Nephron (organoid): ENCODE measurements at regions not wholly inside any gene's neighbourhood (a gene's known extent, or its start where the extent isn't known, plus 50 kb on each side); places are given as distances from the start of the nearest gene placed in this dataset.
"Not testable (repeated sequence)": the region's sequence is repeated elsewhere in the genome, so short reads cannot be mapped to it uniquely, and the experiment has no call there.

Experiments
- H3K27ac Mint-ChIP-seq, 3 experiments: 2 replicates each; pipeline ENCODE4 v1.8.0; 2020; ENCODE audit warnings: mixed read lengths in 3 of 3, mild to moderate bottlenecking in 2 of 3, moderate library complexity in 1 of 3
- H3K27me3 Mint-ChIP-seq: 2 replicates; pipeline ENCODE4 v1.8.0; 2021; ENCODE audit warnings: low read depth, mild to moderate bottlenecking, moderate library complexity, mixed read lengths
- H3K36me3 Mint-ChIP-seq: 2 replicates; pipeline ENCODE4 v1.8.0; 2020; ENCODE audit warnings: low read depth, mixed read lengths
- H3K4me1 Mint-ChIP-seq: 2 replicates; pipeline ENCODE4 v1.8.0; 2020; ENCODE audit warnings: mixed read lengths
- H3K4me3 Mint-ChIP-seq, 3 experiments: 2 replicates each; pipeline ENCODE4 v1.8.0; 2020; ENCODE audit warnings: mild to moderate bottlenecking in 3 of 3, mixed read lengths in 3 of 3, moderate library complexity in 2 of 3
- H3K9me3 Mint-ChIP-seq: 2 replicates; pipeline ENCODE4 v1.8.0; 2020; ENCODE audit warnings: mixed read lengths
- TF ChIP-seq, protein P1 (sequence below), 3 experiments: fragments of 200-600 bp; sonication (generic); IDR thresholded peaks; one replicate each; pipeline ENCODE4 v1.5.0; 2021; ENCODE audit warnings: antibody characterized with exemption in 3 of 3; ENCODE audit not compliant: unreplicated experiment in 3 of 3

DNA sequence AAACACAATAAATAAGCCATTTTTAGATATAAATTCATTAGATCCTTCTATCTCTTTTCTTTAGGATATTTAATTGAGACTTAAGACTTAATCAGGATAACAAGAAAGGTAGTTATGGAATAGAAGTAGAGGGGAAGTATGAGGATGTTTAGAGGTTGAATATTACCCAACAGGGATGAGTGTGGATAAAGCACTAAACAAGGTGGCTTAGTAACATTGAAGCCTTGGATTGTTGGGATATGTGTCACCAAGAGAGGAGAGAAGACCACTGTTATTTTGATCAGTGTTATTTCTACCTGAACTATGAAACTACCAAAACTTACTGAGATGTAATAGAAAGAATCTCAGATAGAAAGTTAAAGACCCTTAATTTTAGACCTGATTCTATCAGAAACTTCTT lies 405.7 kb downstream of the PIK3C3 start:
- TF ChIP-seq, protein P1, sequence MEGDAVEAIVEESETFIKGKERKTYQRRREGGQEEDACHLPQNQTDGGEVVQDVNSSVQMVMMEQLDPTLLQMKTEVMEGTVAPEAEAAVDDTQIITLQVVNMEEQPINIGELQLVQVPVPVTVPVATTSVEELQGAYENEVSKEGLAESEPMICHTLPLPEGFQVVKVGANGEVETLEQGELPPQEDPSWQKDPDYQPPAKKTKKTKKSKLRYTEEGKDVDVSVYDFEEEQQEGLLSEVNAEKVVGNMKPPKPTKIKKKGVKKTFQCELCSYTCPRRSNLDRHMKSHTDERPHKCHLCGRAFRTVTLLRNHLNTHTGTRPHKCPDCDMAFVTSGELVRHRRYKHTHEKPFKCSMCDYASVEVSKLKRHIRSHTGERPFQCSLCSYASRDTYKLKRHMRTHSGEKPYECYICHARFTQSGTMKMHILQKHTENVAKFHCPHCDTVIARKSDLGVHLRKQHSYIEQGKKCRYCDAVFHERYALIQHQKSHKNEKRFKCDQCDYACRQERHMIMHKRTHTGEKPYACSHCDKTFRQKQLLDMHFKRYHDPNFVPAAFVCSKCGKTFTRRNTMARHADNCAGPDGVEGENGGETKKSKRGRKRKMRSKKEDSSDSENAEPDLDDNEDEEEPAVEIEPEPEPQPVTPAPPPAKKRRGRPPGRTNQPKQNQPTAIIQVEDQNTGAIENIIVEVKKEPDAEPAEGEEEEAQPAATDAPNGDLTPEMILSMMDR (IDR thresholded peaks at IDR 0.05; ENCODE audit: unreplicated experiment in 3 of 3) = no peak
- no peak overlapping the region for H3K4me3 Mint-ChIP-seq
- H3K4me1 Mint-ChIP-seq = no peaks in the 10 kb centered on the region
- no peaks in the 10 kb centered on the region for H3K27me3 Mint-ChIP-seq
- H3K27ac Mint-ChIP-seq = no peak overlapping the region
- H3K36me3 Mint-ChIP-seq = no peaks in the 10 kb centered on the region
- no peaks in the 10 kb centered on the region for H3K9me3 Mint-ChIP-seq

DNA sequence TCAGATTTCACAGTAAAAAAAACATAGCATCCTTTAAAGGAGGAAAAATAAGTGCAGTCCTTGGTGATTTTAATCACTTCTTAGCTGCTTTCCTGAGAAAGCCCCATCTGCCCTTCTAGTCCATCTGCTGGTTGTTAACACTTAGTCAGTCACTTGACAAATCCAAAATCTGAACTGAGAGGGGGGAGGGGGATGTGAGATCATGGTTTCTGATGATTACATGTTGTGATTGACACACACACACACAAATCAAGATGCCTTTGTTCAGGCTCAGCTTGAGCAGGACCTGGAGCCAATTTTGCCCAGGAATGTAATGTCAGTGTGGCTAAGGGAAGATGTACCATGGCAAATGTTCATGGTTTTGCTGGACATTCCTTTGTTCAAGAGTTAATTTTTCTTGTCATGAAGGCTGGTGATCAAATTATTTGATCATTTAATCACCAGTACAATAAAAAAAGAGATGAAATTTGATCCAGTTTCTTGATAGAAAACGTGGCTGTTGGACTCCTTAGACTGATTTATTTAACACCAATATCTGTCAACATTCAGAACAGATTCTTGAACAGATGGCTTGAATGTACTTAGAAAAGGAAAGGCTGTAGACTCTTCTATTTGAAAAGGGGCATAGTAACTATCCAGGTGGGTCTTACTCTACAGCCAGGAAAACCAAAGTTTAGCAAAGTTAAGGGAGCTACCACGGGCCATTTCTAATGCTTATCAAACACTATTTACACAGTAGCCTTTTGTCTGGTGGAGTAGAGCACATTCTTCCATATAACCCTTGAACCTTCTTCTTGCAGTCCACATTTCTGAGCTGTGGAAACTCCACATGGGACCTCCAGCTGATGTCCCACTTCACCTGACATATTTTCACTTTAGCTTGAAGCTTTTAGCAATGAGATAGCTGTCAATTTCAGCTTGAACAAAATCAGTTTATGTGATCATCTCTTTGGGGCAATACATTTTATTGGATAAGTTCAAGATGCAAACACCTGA lies 408.7 kb downstream of the PIK3C3 start:
- Mint-ChIP-seq H3K27me3 (no peaks in the 10 kb centered on the region), H3K9me3 (no peaks in the 10 kb centered on the region), H3K27ac (no peak overlapping the region), H3K4me1 (no peaks in the 10 kb centered on the region), H3K4me3 (no peak overlapping the region), H3K36me3 (no peaks in the 10 kb centered on the region)
- TF ChIP-seq, protein P1 (IDR thresholded peaks at IDR 0.05; ENCODE audit: unreplicated experiment in 3 of 3) = no peak

DNA sequence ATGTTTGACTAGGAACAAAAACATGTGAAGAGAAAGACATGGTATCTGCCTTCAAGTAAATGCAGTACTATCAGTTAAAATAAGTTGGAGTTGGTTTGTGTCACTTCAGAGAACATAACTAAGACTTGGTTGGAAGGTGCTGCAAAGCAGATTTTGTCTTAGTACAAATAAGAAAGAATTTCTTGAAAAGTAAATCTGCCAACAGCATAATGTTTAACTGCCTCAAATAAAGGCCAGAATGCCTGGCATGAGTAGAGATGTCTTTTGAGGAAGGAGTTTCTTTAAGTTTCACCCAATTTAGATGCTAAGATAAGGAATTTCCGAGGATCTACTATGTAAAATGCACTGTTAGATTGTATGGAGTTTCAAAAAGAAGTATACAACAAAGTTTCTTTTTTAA lies 409.7 kb downstream of the PIK3C3 start:
- TF ChIP-seq, protein P1 (IDR thresholded peaks at IDR 0.05; ENCODE audit: unreplicated experiment in 3 of 3) = no peak
- no peaks in the 10 kb centered on the region for H3K36me3 Mint-ChIP-seq
- no peaks in the 10 kb centered on the region for H3K27me3 Mint-ChIP-seq
- H3K4me3 Mint-ChIP-seq = no peak overlapping the region
- no peak overlapping the region for H3K27ac Mint-ChIP-seq
- no peaks in the 10 kb centered on the region for H3K4me1 Mint-ChIP-seq
- no peaks in the 10 kb centered on the region for H3K9me3 Mint-ChIP-seq

DNA sequence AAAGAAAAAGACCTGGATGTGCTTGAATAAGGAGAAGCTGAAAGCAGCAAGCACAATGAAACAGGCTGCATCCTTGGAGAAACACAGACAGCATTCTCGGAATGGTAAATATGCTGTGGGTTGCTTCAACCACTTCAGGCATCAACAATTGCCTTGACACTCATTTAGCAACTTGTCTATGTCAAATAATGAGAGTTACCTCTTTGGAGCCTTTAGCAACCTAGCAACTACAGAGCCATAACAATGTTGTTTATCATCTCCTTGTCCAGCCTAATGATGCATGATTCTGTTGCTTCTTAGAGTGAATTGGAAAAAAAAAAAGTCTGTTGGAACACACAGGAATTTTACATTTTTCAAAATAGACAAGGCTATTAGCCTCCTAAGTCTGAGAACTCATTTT lies 410.6 kb downstream of the PIK3C3 start:
- H3K4me3 Mint-ChIP-seq = no peak overlapping the region
- no peaks in the 10 kb centered on the region for H3K9me3 Mint-ChIP-seq
- TF ChIP-seq, protein P1 (IDR thresholded peaks at IDR 0.05; ENCODE audit: unreplicated experiment in 3 of 3) = no peak
- no peak overlapping the region for H3K27ac Mint-ChIP-seq
- H3K36me3 Mint-ChIP-seq = no peaks in the 10 kb centered on the region
- H3K27me3 Mint-ChIP-seq = no peaks in the 10 kb centered on the region
- H3K4me1 Mint-ChIP-seq = no peaks in the 10 kb centered on the region

DNA sequence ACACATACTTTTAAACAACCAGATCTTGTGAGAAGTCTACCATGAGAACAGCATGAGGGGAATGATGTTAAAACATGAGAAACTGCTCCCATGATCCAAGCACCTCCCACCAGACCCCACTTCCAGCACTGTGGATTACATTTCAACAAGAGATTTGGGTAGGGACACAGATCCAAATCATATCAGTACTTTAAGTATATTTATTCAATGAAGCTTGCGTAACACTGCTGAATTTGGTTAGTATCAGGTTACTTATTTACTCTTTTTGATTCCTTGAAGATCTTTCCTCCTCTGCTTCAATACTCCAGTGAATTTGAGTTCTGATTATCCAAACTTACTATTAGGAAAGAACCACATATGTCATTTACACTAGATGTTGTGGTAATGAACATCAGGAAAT lies 418.6 kb downstream of the PIK3C3 start:
- peaks cover 1% of the 10 kb centered on the region for H3K36me3 Mint-ChIP-seq
- no peaks in the 10 kb centered on the region for H3K4me1 Mint-ChIP-seq
- H3K9me3 Mint-ChIP-seq = peaks cover 7% of the 10 kb centered on the region
- no peaks in the 10 kb centered on the region for H3K27me3 Mint-ChIP-seq
- no peak overlapping the region for H3K27ac Mint-ChIP-seq
- TF ChIP-seq, protein P1 (IDR thresholded peaks at IDR 0.05; ENCODE audit: unreplicated experiment in 3 of 3) = no peak
- H3K4me3 Mint-ChIP-seq = no peak overlapping the region

DNA sequence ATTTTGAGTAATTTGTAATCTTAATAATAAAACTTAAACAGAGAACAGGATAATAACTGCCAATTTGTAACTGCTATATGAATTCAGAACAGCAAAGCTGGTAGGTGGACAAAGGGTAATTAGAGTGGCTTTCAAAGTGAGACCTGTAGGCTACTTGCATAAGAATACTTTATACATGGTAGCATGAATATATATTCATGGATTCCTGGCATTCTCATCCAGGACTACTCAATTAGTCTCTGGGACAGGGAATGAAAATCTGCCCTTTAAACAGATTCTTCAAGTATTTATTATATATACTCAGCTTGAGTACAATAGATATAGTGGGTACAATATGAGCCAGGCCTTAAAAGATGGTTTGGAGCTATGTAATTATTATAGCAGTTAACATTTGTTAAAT lies 419.9 kb downstream of the PIK3C3 start:
- Mint-ChIP-seq H3K27ac (no peak overlapping the region), H3K9me3 (peaks cover 7% of the 10 kb centered on the region), H3K27me3 (no peaks in the 10 kb centered on the region), H3K4me1 (no peaks in the 10 kb centered on the region), H3K4me3 (no peak overlapping the region), H3K36me3 (peaks cover 4% of the 10 kb centered on the region)
- TF ChIP-seq, protein P1 (IDR thresholded peaks at IDR 0.05; ENCODE audit: unreplicated experiment in 3 of 3) = no peak

DNA sequence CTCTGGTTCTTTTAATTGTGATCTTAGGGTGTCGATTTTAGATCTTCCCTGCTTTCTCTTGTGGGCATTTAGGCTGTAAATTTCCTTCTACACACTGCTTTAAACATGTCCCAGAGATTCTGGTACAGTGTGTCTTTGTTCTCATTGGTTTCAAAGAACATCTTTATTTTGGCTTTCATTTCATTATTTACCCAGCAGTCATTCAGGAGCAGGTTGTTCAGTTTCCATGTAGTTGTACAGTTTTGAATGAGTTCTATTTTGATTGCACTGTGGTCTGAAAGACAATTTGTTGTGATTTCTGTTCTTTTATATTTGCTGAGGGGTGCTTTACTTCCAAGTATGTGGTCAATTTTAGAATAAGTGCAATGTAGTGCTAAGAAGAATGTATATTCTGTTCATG lies 423.8 kb downstream of the PIK3C3 start:
- H3K4me1 Mint-ChIP-seq, H3K27ac Mint-ChIP-seq, H3K4me3 Mint-ChIP-seq, H3K36me3 Mint-ChIP-seq, H3K27me3 Mint-ChIP-seq: not testable (repeated sequence)
- peaks cover 11% of the 10 kb centered on the region for H3K9me3 Mint-ChIP-seq

DNA sequence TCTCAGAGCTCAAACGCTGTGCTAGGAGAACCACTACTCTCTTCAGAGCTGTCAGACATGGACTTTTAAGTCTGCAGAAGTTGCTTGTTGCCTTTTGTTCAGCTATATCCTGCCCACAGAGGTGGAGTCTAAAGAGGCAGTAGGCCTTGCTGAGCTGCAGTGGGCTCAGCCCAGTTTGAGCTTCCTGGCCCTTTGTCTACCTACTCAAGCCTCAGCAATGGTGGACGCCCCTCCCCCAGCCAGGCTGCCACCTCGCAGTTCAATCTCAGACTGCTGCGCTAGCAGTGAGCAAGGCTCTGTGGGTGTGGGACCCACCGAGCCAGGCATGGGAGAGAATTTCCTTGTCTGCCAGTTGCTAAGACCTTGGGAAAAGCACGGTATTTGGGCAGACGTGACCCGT lies 426.2 kb downstream of the PIK3C3 start:
- not testable (repeated sequence) for H3K36me3 Mint-ChIP-seq, H3K4me1 Mint-ChIP-seq, H3K27ac Mint-ChIP-seq, H3K27me3 Mint-ChIP-seq, H3K4me3 Mint-ChIP-seq
- H3K9me3 Mint-ChIP-seq = peaks cover 11% of the 10 kb centered on the region
